AG10803 (cell line): ENCODE measurements at regions not wholly inside any gene's neighbourhood (a gene's known extent, or its start where the extent isn't known, plus 50 kb on each side); places are given as distances from the start of the nearest gene placed in this dataset.
"Not testable (repeated sequence)": the region's sequence is repeated elsewhere in the genome, so short reads cannot be mapped to it uniquely, and the experiment has no call there.

Experiments
- DNase-seq: peaks from one replicate; pipeline ENCODE4 v3.0.0; 2010; ENCODE audit warnings: low read depth
- H3K4me3 ChIP-seq: 2 replicates; pipeline ENCODE4 v1.5.1; 2011; ENCODE audit warnings: mild to moderate bottlenecking, low read length, control low read depth
- TF ChIP-seq, protein P1 (sequence below): conservative IDR thresholded peaks from 2 replicates; pipeline ENCODE4 v1.5.1; 2011; ENCODE audit warnings: mild to moderate bottlenecking, low read length, control low read depth, inconsistent platforms

DNA sequence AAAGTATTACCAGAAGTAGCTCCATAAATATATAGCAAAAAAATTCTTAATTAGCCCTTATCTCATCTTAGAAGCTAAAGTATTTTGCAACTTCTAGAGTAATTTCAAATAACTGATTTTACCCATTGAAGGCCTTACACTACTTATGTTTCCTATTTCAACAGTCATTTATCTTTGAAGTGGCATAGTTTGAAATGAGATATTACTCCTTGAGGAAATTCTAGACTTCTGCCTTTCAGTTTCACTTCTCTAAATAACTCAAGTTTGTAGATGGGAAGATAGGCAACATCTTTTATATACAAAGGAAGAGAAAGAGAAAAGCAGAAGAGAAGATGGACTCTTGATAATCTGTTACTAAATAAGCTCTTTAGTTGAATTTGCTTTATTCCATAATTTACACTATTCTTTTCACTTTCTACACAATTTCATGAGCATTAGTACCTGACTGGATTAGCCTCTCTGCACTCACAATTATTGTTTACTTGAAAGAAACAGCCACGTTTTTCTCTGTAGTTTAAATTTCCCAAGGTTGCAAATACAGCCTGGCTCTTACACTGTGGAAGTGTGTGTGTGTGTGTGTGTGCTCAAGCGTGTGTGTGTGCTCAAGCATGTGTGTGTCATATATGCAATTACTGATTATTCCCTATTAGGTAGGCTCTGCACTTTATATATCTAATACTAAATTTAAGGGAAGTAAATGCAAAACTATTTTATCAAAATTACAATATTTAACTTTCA lies 60.6 kb upstream of the EMB start:
- no peak for DNase-seq
- no peak overlapping the region for H3K4me3 ChIP-seq
- TF ChIP-seq, protein P1, sequence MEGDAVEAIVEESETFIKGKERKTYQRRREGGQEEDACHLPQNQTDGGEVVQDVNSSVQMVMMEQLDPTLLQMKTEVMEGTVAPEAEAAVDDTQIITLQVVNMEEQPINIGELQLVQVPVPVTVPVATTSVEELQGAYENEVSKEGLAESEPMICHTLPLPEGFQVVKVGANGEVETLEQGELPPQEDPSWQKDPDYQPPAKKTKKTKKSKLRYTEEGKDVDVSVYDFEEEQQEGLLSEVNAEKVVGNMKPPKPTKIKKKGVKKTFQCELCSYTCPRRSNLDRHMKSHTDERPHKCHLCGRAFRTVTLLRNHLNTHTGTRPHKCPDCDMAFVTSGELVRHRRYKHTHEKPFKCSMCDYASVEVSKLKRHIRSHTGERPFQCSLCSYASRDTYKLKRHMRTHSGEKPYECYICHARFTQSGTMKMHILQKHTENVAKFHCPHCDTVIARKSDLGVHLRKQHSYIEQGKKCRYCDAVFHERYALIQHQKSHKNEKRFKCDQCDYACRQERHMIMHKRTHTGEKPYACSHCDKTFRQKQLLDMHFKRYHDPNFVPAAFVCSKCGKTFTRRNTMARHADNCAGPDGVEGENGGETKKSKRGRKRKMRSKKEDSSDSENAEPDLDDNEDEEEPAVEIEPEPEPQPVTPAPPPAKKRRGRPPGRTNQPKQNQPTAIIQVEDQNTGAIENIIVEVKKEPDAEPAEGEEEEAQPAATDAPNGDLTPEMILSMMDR: no peak

DNA sequence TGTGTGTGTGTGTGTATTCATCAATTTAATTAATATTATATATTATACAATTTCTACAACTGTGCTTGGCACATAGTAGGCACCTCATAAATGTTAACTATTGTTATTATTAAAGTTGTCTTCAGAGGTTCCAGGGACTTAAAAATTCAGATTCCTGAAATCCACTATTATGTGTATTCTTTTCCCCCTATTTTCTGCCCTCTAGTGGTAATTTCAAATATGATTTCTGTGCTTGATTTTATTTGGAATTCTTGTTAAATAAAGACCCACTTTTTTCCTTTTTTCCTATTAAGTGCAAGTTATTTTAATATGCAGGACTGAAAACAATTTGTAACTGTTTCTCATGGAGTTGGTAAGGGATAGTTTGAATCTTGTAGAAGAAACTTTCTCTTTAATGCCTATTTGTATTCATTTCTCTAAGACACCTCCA lies 72.0 kb upstream of the EMB start:
- TF ChIP-seq, protein P1: peak; percentile 30; the same call in 1 of the 2 replicates
- DNase-seq, H3K4me3 ChIP-seq: not testable (repeated sequence)

DNA sequence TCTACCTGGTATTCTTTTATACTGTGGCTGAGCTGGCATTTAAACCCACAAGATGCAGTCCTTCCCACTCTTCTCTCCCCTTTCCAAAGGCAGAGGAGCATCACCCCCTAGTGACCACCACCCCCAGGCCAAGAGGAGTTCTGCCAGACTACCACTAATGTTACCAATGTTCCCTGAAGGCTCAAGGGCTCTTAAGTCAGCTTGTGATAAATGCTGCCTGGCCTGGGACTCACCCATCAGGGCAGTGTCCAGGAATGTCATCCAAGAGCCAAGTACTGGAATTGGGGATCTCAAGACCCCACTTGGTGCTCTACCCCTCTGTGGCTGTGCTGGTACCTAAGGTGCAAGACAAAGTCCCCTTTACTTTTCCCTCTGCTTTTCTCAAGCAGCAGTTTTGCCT lies 80.0 kb upstream of the EMB start:
- not testable (repeated sequence) for H3K4me3 ChIP-seq

DNA sequence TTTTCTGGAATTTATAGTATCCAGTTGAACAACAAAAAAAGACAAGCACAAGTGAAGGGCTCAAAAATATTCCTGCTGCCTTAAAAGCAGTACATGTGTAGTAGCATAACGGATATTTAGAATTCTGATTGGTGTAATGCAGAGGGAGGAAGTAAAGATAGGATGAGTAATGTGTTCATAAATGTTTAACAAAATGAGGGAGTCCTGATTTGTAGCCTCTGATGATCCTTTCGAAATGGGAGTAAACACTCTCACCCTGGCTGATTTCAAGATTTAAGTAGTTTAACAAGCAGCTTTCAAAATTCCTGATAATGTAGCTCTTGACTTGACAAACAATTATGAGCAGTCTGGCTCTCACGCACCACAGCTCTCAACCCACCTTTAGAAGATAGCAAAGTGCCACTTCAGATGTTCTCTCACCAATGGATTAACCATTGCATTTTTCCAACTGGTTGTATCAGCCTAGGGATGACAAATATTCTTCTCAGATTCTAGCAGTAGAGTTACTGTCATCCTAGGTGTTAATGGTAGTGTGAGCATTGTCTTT lies 86.5 kb upstream of the EMB start:
- not testable (repeated sequence) for H3K4me3 ChIP-seq, DNase-seq

More for the DNA sequence above, 80.0 kb upstream of the EMB start:
- DNase-seq: not testable (repeated sequence)

DNA sequence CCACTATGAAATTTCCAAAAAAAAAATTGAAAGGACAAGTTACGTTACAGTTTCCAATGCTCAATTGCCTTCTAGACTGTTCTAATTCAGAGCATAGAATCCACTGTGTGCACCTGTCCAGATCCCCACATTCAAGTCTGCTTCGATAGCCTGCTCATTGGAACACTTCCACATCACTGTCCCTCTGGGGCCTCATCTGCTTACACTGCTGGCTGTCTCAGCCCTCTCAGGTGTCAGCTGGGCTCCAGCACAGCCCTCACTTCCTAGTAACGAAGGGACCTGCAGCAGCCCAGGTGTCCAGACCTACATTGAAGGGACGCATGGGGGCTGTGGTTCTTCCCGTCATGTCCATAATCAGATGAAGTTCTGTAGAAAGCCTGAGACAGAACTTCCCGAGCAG lies 94.3 kb upstream of the EMB start:
- no peak overlapping the region for H3K4me3 ChIP-seq
- DNase-seq: no peak
- TF ChIP-seq, protein P1: no peak

DNA sequence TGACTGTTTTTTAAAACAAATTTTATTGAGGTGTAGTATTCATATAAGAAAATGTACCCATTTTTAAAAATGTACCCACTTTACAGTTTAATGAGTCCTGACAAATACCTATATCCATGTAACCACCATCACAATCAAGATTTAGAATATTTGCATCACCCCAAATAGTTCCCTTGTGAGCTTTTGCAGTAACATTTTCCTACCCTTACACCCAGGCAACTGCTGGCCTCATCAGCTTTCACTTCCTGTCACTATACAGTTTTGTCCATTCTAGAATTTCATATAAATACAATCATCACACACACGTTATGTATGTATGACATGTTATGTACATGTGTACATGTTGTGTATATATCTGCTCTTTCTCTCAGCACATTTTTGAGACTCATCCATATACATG lies 96.4 kb upstream of the EMB start:
- not testable (repeated sequence) for H3K4me3 ChIP-seq, DNase-seq

DNA sequence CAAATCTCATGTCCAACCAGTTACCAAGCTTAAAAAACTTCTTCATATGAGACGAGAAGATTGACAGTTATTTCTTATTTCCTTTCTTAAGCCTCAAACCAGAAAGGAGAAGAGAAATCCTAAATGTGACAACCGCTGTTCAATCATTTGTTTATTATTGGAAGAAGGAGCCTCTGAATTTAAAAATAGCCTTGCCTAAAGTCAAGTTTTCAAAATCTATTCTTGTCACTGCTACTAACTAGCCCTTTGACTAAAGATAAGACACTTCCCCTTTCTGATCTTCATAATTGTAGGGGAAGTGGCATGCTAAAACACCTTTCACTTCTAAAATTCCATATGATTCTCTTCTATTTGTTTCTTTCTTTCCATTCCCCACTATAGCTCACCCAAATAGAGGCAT lies 106.2 kb upstream of the EMB start:
- TF ChIP-seq, protein P1: no peak
- no peak for DNase-seq
- no peak overlapping the region for H3K4me3 ChIP-seq

DNA sequence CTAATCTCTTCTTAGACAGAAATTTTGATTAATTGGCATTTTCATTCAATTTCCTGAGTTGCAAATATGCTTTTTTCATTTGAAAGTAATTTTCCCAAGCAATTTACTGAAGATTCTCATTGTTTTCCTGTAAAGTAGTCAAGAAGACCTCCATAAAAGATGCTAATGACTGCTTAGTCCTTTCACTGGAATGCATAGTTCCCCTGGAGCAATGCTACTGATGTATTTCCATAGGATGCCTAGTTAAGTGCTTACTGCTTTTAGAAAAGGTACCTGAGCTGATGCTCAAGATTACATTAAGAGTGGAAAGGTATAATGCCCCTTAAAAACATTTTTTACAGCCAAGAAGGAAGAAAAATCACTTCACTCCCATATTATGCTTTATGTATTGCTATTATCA lies 109.2 kb upstream of the EMB start:
- no peak for DNase-seq
- no peak overlapping the region for H3K4me3 ChIP-seq
- TF ChIP-seq, protein P1: no peak
